AG10803 (cell line): ENCODE measurements at regions not wholly inside any gene's neighbourhood (a gene's known extent, or its start where the extent isn't known, plus 50 kb on each side); places are given as distances from the start of the nearest gene placed in this dataset.

ENCODE experiments used
- DNase-seq: peaks from one replicate; pipeline ENCODE4 v3.0.0; 2010; ENCODE audit warnings: low read depth
- H3K4me3 ChIP-seq: 2 replicates; pipeline ENCODE4 v1.5.1; 2011; ENCODE audit warnings: mild to moderate bottlenecking, low read length, control low read depth
- TF ChIP-seq, protein P1 (sequence below): conservative IDR thresholded peaks from 2 replicates; pipeline ENCODE4 v1.5.1; 2011; ENCODE audit warnings: mild to moderate bottlenecking, low read length, control low read depth, inconsistent platforms

DNA sequence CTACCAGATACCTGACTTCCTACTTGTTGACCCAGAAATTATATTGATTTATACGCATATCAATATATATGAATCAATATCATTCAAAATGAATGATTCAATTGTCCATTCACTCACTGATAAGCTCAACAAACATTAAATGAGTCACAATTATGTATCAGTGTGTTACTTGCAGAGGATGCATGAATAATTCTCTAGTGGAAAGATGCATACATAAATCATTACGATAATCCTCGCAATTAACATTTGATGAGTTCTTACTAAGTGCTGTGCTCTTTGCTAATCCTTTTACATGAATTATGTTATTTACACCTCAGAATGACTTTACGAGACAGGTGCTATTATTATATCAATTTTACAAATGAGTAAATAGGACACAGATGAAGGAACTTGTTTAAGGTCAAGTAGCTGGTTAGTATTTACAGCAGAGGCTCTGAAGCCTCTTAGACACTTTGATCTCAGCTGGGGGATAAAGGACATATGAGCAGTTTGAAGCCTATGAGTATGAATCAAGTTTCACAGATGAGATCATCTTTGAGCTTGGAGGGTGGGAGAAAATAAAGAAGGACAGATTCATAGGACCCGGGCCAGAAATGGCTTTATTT is 112.8 kb upstream of the ADAMTS5 start:
- no peak overlapping the region for H3K4me3 ChIP-seq
- DNase-seq, result no peak
- TF ChIP-seq, protein P1, sequence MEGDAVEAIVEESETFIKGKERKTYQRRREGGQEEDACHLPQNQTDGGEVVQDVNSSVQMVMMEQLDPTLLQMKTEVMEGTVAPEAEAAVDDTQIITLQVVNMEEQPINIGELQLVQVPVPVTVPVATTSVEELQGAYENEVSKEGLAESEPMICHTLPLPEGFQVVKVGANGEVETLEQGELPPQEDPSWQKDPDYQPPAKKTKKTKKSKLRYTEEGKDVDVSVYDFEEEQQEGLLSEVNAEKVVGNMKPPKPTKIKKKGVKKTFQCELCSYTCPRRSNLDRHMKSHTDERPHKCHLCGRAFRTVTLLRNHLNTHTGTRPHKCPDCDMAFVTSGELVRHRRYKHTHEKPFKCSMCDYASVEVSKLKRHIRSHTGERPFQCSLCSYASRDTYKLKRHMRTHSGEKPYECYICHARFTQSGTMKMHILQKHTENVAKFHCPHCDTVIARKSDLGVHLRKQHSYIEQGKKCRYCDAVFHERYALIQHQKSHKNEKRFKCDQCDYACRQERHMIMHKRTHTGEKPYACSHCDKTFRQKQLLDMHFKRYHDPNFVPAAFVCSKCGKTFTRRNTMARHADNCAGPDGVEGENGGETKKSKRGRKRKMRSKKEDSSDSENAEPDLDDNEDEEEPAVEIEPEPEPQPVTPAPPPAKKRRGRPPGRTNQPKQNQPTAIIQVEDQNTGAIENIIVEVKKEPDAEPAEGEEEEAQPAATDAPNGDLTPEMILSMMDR, result no peak

DNA sequence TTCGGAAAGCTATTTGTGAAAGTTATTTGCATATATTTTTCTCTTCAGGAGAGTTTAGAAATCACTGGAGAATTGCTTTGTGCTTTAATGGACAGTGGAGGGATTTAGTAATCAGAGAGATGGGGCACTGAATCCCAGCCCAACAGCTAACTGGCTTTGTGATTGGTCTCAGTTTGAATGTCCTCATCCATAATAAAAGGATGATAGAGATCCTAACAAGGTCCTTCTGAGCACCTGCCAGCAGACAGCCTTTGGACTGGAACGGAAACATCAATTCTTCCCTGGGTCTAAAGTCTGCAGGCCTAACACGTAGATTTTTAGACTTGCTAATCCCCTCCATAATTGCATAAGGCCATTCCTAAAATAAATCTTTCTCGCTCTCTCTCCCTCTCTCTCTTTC is 112.0 kb upstream of the ADAMTS5 start:
- TF ChIP-seq, protein P1, result no peak
- no peak overlapping the region for H3K4me3 ChIP-seq
- no peak for DNase-seq

DNA sequence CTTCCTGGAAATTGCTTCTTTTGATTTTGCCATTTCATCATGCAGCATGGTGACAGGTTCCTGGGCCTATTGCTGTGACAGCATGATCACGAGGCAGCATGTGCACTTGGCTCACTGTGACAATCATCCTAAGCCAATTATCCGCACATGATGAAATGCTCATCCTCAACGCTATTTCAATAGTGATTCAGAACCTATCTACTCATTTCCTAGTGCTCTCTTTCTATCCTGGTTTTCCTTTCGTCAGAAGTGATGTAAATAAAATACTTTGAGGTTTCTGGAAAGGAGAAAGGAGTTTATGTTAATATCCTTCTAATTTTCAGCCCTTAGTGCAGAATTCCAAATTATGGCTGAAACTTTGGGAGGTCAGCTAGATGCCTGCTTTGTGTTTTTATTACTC is 110.6 kb upstream of the ADAMTS5 start:
- TF ChIP-seq, protein P1, result no peak
- peak; percentile 67 for DNase-seq
- no peak overlapping the region; the same call in 1 of the 2 replicates for H3K4me3 ChIP-seq

DNA sequence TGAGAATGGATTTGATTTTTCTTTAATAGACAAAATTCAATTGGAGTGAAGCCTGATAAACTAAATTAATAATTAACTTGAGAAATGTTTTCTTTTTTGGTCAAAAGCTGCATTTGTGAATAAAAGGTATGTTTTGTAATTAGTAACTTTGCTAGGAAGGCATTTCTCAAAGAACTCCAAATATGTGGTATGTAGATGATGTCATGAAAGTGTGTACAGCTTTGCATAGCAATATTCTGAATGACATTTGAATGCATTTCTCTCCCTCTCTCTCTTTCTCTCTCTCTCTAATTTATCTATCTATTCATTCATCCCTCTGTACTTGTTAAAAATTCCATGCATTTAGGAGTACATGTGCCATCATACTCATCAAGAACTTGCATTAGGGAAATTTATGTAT is 109.1 kb upstream of the ADAMTS5 start:
- DNase-seq, result peak; percentile 31
- TF ChIP-seq, protein P1, result no peak
- H3K4me3 ChIP-seq, result no peak overlapping the region

DNA sequence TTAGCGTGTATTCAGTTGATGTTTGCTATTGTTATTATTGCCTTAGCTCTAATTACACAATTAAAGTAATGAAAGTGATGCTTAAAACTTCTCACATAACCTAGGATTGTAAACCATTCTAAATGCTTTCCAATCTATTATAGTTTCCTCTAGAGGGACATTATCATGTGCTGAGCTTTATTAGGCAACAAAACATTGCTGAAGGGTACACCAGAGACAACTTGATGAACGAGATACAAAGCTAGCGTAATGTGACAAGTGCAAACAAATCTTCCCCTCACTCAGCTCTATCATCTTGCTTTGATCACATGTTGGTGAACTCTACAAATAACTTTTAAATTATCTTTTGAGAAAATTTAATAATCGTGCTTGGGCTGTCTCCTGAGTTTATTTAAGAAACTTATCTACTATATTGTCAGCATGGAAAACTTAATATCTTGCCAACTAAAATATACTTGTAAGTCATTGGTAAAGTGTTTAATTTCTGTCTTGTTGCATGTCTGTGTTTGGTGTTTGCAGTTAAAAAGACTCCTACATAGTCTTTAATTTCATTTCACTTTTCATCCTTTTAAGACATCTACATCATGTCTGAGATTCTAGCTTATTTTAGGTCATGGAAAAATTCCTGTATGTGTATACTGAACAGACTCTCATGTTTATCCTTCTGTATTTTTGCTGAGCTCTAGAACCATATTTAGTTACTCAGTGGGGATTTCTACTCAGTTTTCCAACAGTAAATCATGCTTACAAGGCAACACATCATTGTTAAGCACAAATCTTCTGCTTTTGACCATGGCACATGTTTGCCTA is 104.2 kb upstream of the ADAMTS5 start:
- H3K4me3 ChIP-seq, result no peak overlapping the region
- TF ChIP-seq, protein P1, result no peak
- DNase-seq, result no peak

DNA sequence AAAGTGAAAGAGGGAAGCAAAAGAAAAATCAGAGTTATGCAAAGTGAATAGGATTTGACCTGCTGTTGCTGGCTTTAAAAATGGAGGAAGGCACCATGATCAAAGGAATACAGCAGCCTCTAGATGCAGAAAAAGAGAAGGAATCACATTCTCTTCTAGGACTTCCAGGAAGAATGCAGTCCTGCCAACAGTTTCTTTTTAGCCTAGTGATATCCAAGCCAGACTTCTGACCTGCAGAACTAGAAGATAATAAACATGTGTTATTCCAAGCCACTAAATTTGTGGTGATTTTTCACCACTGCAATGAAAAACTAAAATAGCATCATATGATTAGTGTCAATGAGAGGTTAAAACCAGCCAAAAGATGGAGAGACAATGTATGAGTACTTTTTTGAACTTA is 101.9 kb upstream of the ADAMTS5 start:
- no peak for DNase-seq
- no peak overlapping the region for H3K4me3 ChIP-seq
- TF ChIP-seq, protein P1, result no peak

DNA sequence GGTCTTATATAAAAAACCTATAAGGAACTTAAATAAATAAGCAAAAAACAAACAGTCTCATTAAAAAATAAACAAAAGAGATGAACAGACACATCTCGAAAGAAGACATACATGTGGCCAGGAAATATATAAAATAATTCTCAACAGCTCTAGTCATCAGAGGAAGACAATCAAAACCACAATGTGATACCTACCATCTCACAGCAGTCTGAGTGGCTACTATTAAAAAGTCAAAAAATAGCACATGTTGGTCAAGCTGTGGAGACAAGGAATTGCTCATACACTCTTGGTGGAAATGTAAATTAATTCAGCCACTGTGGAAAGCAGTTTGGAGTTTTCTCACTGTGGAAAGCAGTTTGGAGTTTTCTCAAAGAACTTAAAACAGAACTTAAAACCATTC is 100.3 kb upstream of the ADAMTS5 start:
- no peak for DNase-seq
- TF ChIP-seq, protein P1, result no peak

More for the DNA sequence above, 100.3 kb upstream of the ADAMTS5 start:
- H3K4me3 ChIP-seq, result no peak overlapping the region
